Loucy (cell line): ENCODE measurements at regions not wholly inside any gene's neighbourhood (a gene's known extent, or its start where the extent isn't known, plus 50 kb on each side); places are given as distances from the start of the nearest gene placed in this dataset.

Experiments used
- H2AFZ ChIP-seq: fragments of 200-600 bp; sonication (generic); 2 replicates; pipeline ENCODE4 v1.6.0; 2016; ENCODE audit warnings: antibody characterized with exemption, mild to moderate bottlenecking, low read length, moderate library complexity
- H3F3A ChIP-seq: fragments of 200-600 bp; 2 replicates; pipeline ENCODE4 v1.6.0; 2016; ENCODE audit warnings: antibody characterized with exemption, low read depth, mild to moderate bottlenecking
- H3K27me3 ChIP-seq: fragments of 200-600 bp; sonication (generic); 2 replicates; pipeline ENCODE4 v1.6.1; 2014; ENCODE audit warnings: low read length, mild to moderate bottlenecking; ENCODE audit not compliant: insufficient read depth, poor library complexity, severe bottlenecking
- H3K36me3 ChIP-seq: fragments of 200-600 bp; sonication (generic); 2 replicates; pipeline ENCODE4 v1.6.1; 2016; ENCODE audit warnings: low read length; ENCODE audit not compliant: insufficient read depth
- H3K4me1 ChIP-seq: fragments of 200-600 bp; sonication (generic); 2 replicates; pipeline ENCODE4 v1.5.1; 2014; ENCODE audit warnings: low read length, mild to moderate bottlenecking; ENCODE audit not compliant: insufficient read depth, poor library complexity, severe bottlenecking
- H3K4me2 ChIP-seq: fragments of 200-600 bp; sonication (generic); 2 replicates; pipeline ENCODE4 v1.6.0; 2014; ENCODE audit warnings: antibody characterized with exemption, low read length, low read depth, mild to moderate bottlenecking; ENCODE audit not compliant: poor library complexity, severe bottlenecking
- H3K4me3 ChIP-seq: fragments of 200-600 bp; sonication (generic); 2 replicates; pipeline ENCODE4 v1.5.1; 2014; ENCODE audit warnings: low read length, mild to moderate bottlenecking, mixed read lengths; ENCODE audit not compliant: poor library complexity, severe bottlenecking
- H3K79me2 ChIP-seq: fragments of 200-600 bp; sonication (generic); 2 replicates; pipeline ENCODE4 v1.6.1; 2014; ENCODE audit warnings: low read length; ENCODE audit not compliant: insufficient read depth
- H3K9ac ChIP-seq: fragments of 200-600 bp; sonication (generic); 2 replicates; pipeline ENCODE4 v1.6.0; 2014; ENCODE audit warnings: mild to moderate bottlenecking, low read depth, low read length, moderate library complexity; ENCODE audit not compliant: poor library complexity, severe bottlenecking
- H3K9me2 ChIP-seq: fragments of 200-600 bp; sonication (generic); replicated peaks from 2 replicates; pipeline ENCODE4 v1.6.1; 2016; ENCODE audit warnings: low read depth, low read length, mixed read lengths
- H3K9me3 ChIP-seq: fragments of 200-600 bp; sonication (generic); 2 replicates; pipeline ENCODE4 v1.6.1; 2014; ENCODE audit warnings: mild to moderate bottlenecking, antibody characterized with exemption, low read length, low read depth; ENCODE audit not compliant: insufficient read depth
- H4K20me1 ChIP-seq: fragments of 200-600 bp; sonication (generic); 2 replicates; pipeline ENCODE4 v1.6.0; 2014; ENCODE audit warnings: antibody characterized with exemption, low read length, mild to moderate bottlenecking; ENCODE audit not compliant: insufficient read depth, poor library complexity, severe bottlenecking
- EZH2phosphoT487 ChIP-seq: fragments of 200-600 bp; IDR thresholded peaks from 2 replicates; pipeline ENCODE4 v1.6.1; 2018; ENCODE audit warnings: antibody characterized with exemption, mild to moderate bottlenecking, moderate library complexity, borderline replicate concordance
- TF ChIP-seq, protein P1 (sequence below): fragments of 200-600 bp; sonication (generic); conservative IDR thresholded peaks from 2 replicates; pipeline ENCODE4 v1.5.1; 2014; ENCODE audit warnings: mild to moderate bottlenecking, antibody characterized with exemption, low read length

GRCh38 chr6:159615918-159616317, 77.1 kb downstream of the SOD2 start:
- Histone ChIP-seq H3K9me2 (no peaks in the 10 kb centered on the region), H3K4me1 (no peaks in the 10 kb centered on the region), H3K79me2 (no peaks in the 10 kb centered on the region), H2AFZ (no peak overlapping the region), H4K20me1 (no peaks in the 10 kb centered on the region), H3K4me3 (no peak overlapping the region), H3K9me3 (peaks cover 4% of the 10 kb centered on the region; the same call in 1 of the 2 replicates), H3K27me3 (no peaks in the 10 kb centered on the region), H3K9ac (no peak overlapping the region), H3F3A (no peaks in the 10 kb centered on the region), H3K4me2 (no peak overlapping the region), H3K36me3 (no peaks in the 10 kb centered on the region)
- TF ChIP-seq EZH2phosphoT487, result no peak
- TF ChIP-seq, protein P1, sequence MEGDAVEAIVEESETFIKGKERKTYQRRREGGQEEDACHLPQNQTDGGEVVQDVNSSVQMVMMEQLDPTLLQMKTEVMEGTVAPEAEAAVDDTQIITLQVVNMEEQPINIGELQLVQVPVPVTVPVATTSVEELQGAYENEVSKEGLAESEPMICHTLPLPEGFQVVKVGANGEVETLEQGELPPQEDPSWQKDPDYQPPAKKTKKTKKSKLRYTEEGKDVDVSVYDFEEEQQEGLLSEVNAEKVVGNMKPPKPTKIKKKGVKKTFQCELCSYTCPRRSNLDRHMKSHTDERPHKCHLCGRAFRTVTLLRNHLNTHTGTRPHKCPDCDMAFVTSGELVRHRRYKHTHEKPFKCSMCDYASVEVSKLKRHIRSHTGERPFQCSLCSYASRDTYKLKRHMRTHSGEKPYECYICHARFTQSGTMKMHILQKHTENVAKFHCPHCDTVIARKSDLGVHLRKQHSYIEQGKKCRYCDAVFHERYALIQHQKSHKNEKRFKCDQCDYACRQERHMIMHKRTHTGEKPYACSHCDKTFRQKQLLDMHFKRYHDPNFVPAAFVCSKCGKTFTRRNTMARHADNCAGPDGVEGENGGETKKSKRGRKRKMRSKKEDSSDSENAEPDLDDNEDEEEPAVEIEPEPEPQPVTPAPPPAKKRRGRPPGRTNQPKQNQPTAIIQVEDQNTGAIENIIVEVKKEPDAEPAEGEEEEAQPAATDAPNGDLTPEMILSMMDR, result no peak

DNA sequence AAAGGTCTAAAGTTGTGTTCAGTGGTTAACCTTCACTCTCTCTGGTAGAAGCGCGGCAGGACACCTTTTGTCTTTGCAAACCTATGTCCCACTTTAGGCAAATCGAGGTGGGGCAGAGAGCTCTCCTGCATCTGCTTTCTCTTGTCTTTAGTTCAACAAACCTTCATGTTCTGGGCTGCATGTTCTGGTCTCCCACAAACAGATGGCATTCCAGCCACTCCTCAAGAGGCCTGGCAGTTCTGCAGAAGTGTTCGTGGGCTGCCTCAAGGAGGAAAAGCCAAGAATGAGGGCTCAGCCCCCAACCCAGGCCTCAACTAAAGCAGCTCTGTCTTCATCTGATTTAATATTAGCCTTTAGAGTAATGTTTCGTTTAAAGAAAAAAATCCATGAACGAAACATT, 82.2 kb downstream of the SOD2 start:
- Histone ChIP-seq H3K79me2 (no peaks in the 10 kb centered on the region), H3K27me3 (no peaks in the 10 kb centered on the region), H3K4me3 (no peak overlapping the region), H2AFZ (no peak overlapping the region), H3K4me1 (no peaks in the 10 kb centered on the region), H4K20me1 (no peaks in the 10 kb centered on the region), H3K36me3 (no peaks in the 10 kb centered on the region), H3K9ac (no peak overlapping the region), H3F3A (no peaks in the 10 kb centered on the region), H3K9me3 (peaks cover 4% of the 10 kb centered on the region; the same call in 1 of the 2 replicates), H3K4me2 (no peak overlapping the region), H3K9me2 (no peaks in the 10 kb centered on the region)
- no peak for TF ChIP-seq EZH2phosphoT487
- TF ChIP-seq, protein P1, result no peak

DNA sequence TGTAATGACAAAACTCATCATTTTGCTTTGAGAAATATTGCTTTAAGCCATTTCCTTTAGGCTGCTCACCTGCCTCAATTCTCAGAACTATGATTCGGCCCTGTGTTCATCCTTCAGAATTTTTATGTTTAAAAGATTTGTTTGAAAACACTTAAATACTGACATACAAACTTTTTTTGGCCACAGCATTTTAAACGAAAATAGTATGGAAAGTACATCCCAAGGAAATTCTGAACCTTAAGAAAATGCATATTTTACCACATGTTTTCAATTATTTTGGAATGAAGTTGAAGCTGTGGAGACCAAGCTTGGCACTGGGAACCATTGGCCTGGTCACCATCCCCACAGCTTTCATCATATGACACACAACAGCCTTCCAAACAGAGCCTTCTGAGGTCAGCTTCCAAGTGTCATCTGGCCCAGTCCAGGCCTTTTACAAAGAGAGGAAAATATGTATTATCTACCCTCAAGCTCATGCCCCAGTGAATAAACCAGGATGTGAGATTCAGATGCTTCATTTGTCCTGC, 83.3 kb downstream of the SOD2 start:
- H3K36me3 ChIP-seq, result no peaks in the 10 kb centered on the region
- no peaks in the 10 kb centered on the region for H3K4me1 ChIP-seq
- H3K27me3 ChIP-seq, result no peaks in the 10 kb centered on the region
- no peak for TF ChIP-seq EZH2phosphoT487
- TF ChIP-seq, protein P1, result no peak
- no peaks in the 10 kb centered on the region for H4K20me1 ChIP-seq
- H3K9ac ChIP-seq, result no peak overlapping the region
- no peak overlapping the region for H2AFZ ChIP-seq
- H3K9me3 ChIP-seq, result no peaks in the 10 kb centered on the region; the same call in 1 of the 2 replicates
- H3K4me3 ChIP-seq, result no peak overlapping the region
- H3K79me2 ChIP-seq, result no peaks in the 10 kb centered on the region
- H3F3A ChIP-seq, result no peaks in the 10 kb centered on the region
- no peaks in the 10 kb centered on the region for H3K9me2 ChIP-seq
- no peak overlapping the region for H3K4me2 ChIP-seq
